C4-2B (cell line): ENCODE measurements at regions not wholly inside any gene's neighbourhood (a gene's known extent, or its start where the extent isn't known, plus 50 kb on each side); places are given as distances from the start of the nearest gene placed in this dataset.

Source experiments
- H3K27ac ChIP-seq: fragments of 450-650 bp; 2 replicates; pipeline ENCODE4 v1.5.1; 2017
- CTCF ChIP-seq: fragments of 450-650 bp; conservative IDR thresholded peaks from 2 replicates; pipeline ENCODE4 v1.5.1; 2017; ENCODE audit warnings: mild to moderate bottlenecking
- ZFX ChIP-seq: fragments of 450-650 bp; IDR thresholded peaks from 2 replicates; pipeline ENCODE4 v1.6.1; 2017

DNA sequence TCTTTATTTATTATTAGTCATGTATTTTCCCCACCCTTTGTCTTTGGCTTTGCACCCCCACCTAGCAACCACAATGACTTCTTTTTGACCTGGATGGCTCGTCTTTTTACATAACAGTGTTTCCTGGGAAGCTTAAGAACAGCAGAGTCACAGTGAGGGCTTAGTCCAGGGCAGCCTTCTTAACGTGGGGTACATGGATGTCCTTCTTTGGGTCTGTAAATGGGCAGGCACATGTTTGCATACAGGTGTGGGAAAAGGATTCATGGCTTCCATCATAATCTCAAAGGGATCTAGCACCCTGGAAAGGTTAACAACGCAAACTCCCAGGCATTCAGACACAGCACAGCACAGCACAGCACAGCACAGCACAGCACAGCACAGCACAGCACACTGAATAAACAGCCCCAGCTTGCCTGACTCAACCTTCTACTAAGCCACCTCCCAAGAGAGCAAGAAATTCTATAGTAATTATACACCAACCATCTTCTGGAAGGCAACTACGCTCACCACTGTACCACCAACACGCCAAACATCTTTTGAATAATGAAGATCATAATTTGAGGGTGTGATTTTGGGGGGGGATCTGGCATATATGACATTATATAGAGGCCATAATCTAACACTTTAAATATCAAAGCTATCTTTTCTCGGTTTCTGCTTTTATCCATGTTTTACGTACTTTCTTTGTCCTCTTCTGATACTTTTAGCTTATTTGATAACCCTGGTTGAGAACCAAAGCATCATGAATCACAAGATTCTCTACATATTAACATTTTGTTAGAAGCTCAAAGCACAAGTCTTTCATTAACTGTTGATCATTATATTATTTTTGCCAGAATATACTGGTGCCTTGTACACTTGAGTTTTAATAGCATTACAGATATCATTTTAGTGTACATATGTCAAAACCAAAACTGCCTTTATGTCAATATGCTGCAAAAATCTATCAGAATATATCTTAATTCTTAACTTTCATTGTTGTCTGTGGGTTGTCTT is 177.2 kb upstream of the KLF14 start:
- TF ChIP-seq ZFX (no peak), CTCF (no peak)
- no peak overlapping the region for H3K27ac ChIP-seq

DNA sequence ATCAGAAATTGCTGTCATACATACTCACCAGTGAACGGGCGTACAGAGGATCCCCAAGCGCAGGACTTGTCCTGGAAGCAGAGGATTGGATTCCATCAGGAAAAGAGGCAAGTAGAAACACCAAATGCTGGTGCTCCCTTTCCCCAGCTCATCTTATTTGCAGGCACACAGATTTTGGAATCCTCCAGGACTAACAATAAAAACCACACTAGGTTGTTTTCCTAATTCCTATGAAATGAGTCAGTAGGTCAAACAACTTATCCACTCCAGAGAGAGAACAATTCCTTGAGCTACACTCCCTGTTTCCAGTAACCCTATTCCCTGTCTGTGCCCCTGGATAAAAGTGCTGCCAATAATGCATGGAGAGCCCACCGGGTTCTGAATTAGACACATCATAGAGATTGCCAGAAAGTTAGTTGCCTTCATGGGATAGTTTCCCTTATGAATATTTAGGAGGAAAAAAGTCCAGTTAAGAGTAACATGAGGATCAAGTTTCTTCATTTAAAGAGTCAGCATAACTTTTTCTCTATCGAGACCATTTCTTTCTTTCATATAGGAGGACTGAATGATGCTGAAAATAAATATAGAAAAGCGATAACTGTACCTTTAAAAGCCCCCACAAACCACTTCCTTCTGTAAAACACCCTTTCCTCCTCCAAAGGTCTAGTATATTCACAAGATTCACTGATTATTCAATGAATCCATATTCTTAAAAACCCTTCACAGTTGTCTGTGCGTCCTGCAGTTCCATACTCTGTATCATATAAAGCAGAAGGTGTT is 178.3 kb upstream of the KLF14 start:
- TF ChIP-seq ZFX, result no peak
- TF ChIP-seq CTCF, result no peak
- no peak overlapping the region for H3K27ac ChIP-seq

GRCh38 chr7:130912862-130913638 is 179.0 kb upstream of the KLF14 start:
- TF ChIP-seq CTCF (no peak), ZFX (no peak)
- H3K27ac ChIP-seq, result no peak overlapping the region

- no peak overlapping the region for H3K27ac ChIP-seq
- TF ChIP-seq CTCF (no peak), ZFX (no peak)
These were observed 179.9 kb upstream of the KLF14 start for GRCh38 chr7:130913639-130914553.

- H3K27ac ChIP-seq, result no peak overlapping the region
- TF ChIP-seq ZFX (no peak), CTCF (no peak)
These were observed 180.7 kb upstream of the KLF14 start for GRCh38 chr7:130914554-130915294.

DNA sequence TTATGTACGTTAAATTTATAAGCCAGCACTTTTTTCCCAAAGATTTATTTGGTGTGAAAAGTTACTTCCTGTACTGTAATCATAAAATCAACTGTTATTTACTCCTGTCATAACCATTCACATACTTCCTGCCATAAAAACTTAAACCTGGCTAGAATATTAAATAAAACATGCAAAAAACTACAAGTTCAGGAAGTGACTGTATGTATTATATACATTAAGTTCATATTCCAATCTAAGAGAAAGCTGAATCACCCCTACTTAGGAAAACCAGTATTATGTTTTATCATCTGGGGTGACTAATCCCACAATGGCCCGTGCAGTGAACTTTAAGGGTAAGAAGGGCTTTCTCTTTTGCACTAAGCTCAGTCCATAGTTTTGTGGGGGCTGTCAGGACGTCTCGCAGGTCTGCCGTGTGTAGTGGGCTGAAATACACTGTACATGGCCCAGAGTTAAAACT is 183.7 kb upstream of the KLF14 start:
- TF ChIP-seq CTCF (no peak), ZFX (no peak)
- H3K27ac ChIP-seq, result peak overlapping the region; percentile 54; the same call in 1 of the 2 replicates
